NCI-H146 (cell line): ENCODE measurements at regions not wholly inside any gene's neighbourhood (a gene's known extent, or its start where the extent isn't known, plus 50 kb on each side); places are given as distances from the start of the nearest gene placed in this dataset.
A peak's percentile ranks its signal among the peaks of the same experiment; 100 is the strongest.
"Not testable (repeated sequence)": the region's sequence is repeated elsewhere in the genome, so short reads cannot be mapped to it uniquely, and the experiment has no call there.

Experiments
- DNase-seq: peaks from one replicate; lab custom pipeline; 2025; lab: John Stamatoyannopoulos, UW

DNA sequence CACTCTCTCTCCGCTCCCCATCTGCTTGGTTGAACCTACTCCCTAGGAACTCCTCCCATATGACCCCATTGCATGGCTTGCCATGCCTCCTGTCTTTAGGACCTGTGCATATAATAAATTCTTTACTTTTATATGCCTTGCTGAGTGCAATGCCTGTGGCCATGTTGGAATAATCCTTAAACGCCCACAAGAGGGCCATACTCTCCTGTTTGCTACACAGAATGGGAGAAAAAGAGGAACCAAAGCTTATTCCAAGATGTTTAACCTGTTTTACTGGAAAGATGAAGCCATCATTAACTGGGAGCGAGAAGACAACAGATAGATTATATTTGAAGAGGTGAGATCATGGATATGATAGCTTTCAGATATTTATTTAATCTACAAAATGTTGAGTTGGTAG, 1097.8 kb downstream of the NAALADL2 start:
- DNase-seq: no peak

DNA sequence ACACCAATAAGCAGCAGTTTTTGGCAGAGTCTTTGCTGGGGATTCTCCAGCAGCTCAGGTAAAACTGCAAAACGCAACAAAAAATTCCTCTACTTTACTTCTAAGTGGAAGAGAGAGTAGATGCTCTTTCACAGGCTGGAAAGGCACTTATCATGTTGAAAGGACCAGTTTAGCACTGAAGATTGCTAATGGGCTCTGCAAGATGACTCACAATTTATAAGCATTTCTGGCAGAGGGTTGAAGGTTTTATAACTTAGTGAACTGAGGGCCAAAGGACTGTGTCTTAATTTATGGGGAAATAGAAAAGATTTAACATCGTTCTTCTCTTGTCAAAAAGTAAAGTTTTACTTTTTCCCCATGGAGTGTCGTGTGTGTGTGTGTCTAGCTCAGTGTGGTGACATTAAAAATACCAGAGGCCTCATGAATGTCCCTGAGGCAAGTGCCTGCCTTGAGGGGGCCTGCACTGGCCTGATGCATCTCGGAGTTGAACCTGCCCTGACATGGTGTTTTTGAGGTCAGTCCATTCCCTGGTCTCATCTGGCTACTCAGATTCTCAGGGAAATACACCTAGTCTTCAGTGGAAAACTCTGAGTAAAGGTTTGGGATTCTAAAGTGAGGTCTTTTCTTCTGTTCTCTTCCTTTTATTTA, 1092.0 kb downstream of the NAALADL2 start:
- DNase-seq: no peak

DNA sequence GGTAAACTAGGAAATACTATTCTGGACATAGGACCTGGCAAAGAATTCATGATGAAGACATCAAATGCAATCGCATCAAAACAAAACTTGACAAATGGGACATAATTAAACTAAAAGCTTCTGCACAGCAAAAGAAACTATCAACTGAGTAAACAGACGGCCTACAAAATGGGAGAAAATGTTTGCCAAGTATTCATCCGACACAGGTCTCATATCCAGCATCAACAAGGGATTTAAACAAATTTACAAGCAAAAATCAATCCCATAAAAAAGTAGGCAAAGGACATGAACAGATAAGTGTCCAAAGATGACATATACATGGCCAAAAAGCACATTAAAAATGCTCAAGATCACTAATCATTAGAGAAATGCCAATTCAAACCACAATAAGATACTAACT, 1088.9 kb downstream of the NAALADL2 start:
- DNase-seq: no peak

DNA sequence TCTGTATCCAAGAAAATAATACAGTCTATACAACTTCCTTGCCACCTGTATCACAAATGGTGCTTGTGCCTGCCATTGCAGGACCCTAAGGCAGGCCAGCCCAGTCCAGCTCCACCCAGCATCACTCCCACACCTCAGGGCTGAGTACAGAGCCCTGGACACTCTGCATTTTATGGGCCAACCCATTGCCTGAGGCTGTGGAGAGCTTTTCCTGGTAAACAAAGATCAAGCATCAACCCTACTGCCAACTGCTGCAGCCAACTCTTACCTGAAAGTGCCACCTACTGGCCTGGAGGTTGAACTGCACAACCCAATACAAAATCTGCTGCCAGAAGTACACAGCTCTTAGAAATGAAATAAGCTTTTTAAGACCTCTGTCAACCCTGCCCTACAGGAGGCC, 1082.2 kb downstream of the NAALADL2 start:
- no peak for DNase-seq

DNA sequence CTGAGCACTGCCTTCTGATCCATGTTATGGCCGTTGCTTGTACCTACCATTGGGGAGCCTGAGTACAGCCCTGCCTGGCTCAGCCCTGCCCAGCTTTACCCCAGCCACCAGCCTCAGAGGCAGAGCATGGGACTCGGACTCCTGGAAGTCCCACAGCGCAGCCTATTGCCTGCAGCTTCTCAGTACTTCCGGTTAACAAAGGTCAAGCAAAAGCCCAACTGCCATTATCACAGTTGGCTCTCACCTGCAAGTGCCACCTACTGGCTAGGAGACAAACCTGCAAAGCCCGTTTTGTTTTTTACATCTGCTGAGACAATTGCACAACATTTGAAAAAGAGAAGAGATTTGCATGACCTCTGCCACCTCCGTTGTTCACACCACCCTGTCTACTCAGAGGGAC, 1081.7 kb downstream of the NAALADL2 start:
- peak; percentile 21 for DNase-seq

- DNase-seq: no peak
Observed at GRCh38 chr3:175940243-175940642, 1081.1 kb downstream of the NAALADL2 start.

DNA sequence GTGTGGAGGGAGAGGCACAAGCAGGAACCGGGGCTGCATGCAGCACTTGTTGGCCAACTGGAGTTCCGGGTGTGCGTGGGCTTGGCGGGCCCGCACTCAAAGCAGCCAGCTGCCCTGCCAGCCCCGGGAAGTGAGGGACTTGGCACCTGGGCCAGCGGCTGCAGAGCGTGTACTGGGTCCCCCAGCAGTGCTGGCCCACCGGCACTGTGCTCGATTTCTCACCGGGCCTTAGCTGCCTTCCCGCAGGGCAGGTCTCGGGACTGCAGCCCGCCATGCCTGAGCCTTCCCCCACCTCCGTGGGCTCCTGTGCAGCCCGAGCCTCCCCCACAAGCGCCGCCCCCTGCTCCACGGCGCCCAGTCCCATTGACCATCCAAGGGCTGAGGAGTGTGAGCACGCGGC, 1078.2 kb downstream of the NAALADL2 start:
- not testable (repeated sequence) for DNase-seq

DNA sequence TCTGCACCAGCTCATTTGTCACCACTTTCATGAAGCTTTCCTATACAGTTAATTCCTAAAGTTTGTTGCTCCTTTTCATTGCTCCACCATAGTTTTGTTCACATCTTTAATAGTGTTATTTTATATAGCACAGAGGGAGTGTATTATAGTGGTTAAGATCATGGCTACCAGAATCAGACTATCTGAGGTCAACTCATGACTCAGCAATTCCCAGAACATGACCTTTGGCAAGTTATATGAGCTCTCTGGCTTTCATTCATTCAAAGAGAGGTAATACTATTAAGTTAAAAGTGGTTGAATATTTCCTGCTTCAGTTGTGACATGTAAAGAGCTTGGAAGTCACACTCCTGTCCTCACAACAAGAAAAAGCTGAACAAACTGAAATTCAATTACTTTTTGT, 1073.5 kb downstream of the NAALADL2 start:
- no peak for DNase-seq

DNA sequence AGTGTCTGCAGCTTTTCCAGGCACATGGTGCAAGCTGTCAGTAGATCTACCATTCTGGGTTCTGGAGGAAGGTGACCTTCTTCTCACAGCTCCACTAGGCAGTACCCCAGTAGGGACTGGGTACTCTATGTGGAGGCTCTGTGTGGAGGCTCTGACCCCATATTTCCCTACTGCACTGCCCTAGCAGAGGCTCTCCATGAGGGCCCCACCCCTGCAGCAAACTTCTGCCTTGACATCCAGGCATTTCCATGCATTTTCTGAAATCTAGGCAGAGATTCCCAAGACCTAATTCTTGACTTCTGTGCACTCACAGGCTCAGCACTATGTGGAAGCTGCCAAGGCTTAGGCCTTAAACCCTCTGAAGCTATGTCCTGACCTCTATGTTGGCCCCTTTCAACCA, 1060.0 kb downstream of the NAALADL2 start:
- DNase-seq: no peak

- no peak for DNase-seq
Observed at GRCh38 chr3:175916191-175916934, 1057.2 kb downstream of the NAALADL2 start.

DNA sequence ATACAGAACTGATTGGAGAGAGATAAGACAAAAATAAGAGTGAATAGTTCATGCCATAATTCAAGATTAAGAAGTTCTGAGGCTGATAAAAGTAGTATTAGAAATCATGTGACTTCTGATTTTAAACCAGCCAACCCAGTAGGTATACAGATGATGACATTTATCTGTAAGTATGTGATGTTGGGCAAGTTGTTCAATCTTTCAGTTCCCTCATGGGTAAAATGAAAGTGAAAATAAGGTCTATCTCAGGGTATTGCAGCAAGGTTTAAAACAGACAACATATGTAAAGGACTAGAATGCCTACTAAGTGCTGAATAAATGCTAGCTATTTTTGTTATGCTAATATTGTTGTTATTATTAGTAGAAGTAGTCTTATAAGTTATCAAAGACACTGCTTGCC, 1055.7 kb downstream of the NAALADL2 start:
- DNase-seq: no peak

DNA sequence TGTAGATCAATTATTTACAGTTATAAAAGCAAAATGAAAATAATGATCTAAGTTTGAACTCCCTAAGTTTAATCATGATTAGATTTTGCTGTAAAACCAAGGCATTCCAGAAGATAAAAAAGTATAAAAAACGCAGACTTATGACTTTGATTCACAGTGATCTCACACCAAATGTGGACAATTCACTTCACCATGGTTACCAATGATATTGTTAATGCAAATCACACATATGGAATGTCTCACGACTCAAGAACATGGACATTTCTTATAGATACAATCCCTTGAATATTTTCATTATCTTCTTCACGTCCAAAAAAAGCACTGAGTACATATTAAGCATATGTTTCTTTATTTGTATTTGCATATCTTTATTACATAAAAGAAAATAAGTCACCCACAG, 1054.2 kb downstream of the NAALADL2 start:
- no peak for DNase-seq

- no peak for DNase-seq
Observed at GRCh38 chr3:175911937-175912336, 1052.8 kb downstream of the NAALADL2 start.

GRCh38 chr3:175902226-175902625, 1043.1 kb downstream of the NAALADL2 start:
- no peak for DNase-seq

- no peak for DNase-seq
Observed at GRCh38 chr3:175898194-175898593, 1039.1 kb downstream of the NAALADL2 start.

- DNase-seq: no peak
Observed at GRCh38 chr3:175896655-175897054, 1037.5 kb downstream of the NAALADL2 start.

DNA sequence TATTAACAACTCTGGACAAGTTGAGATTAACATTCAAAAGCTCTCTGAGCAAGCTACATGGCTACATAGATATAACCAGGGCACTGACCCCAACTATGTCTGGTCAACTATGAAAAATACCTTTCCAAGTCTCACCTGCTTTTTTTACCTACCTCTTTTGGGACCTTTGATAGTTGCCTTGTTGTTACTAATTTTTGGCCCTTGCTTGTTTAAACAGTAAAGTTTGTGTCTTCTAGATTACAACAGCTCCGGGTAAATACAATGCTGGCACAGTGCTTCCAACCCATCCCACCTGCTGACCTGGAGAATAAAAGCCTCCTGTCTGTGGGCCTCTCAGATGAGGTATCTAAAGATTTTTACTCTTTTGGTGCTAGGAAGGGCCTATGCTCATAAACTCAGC, 1036.6 kb downstream of the NAALADL2 start:
- peak; percentile 3 for DNase-seq

- no peak for DNase-seq
Observed at GRCh38 chr3:175893566-175893965, 1034.4 kb downstream of the NAALADL2 start.

- DNase-seq: no peak
Observed at GRCh38 chr3:175890066-175890465, 1030.9 kb downstream of the NAALADL2 start.

DNA sequence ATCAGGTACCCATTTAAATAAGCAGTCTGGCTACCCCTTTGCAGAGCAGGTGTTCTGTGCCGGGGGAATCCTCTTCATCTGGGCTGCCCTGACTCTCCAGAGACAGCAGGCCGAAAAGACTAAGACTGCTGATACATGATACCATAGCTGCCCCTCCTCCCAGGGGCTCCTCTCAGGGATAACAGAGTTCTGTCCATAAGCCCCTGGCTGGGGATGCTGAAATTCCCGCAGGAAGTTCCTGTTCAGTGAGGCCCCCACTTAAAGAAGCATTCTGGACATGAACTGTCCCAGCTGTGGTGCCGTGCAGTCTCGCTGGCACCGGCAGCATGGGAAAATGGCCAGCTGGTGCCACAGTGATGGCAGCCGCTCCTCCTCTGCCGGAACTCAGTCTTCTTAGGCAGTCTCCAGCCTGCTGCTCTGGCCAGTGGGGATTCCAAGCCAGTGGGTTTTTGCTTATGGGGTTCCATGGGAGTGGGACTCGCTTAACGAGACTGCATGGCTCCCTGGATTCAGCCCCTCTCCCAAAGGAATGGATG, 1026.2 kb downstream of the NAALADL2 start:
- no peak for DNase-seq

GRCh38 chr3:175879417-175879816, 1020.3 kb downstream of the NAALADL2 start:
- DNase-seq: no peak

- no peak for DNase-seq
Observed at GRCh38 chr3:175869404-175869803, 1010.3 kb downstream of the NAALADL2 start.

- no peak for DNase-seq
Observed at GRCh38 chr3:175868626-175869025, 1009.5 kb downstream of the NAALADL2 start.

DNA sequence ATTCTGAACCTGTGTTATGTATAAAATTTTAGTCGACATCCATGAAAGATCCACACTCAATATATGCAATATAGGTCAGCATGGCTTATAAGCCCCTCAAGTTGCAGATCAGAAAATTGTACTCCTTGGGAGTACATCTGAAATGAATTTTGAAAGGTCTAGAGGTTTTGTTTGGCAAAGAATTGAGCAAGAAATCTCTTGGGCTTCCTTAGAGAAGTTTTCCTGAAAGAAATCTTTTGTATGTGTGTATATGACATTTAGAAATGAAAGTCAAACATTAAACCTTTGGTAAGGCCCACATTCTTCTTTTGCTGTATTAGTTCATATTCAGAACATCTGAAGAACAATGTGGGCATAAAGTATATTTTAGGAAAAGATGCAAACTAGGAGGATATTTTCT, 1006.6 kb downstream of the NAALADL2 start:
- DNase-seq: no peak
